B cell (primary cell): ENCODE measurements at regions not wholly inside any gene's neighbourhood (a gene's known extent, or its start where the extent isn't known, plus 50 kb on each side); places are given as distances from the start of the nearest gene placed in this dataset.

Experiments
- ATAC-seq: fragments of 200-7000 bp; cut with Tn5 transposase; one replicate; pipeline ENCODE4 v1.10.0; 2021; ENCODE audit warnings: low read depth, mild to moderate bottlenecking, moderate number of reproducible peaks, moderate library complexity
- CTCF ChIA-PET: fragments of 350-600 bp; sonication (Branson Sonifier 250); formaldehyde crosslinking; loops from one replicate; lab custom pipeline; 2021; ENCODE audit warnings: antibody characterized with exemption, inconsistent platforms; lab: Charles Lee
- POLR2A ChIA-PET: fragments of 350-600 bp; sonication (Branson Sonifier 250); formaldehyde crosslinking; loops from one replicate; lab custom pipeline; 2021; ENCODE audit warnings: antibody characterized with exemption; lab: Charles Lee
- DNase-seq: peaks from one replicate; pipeline ENCODE4 v3.0.0; 2013
- H2AFZ ChIP-seq: 2 replicates; pipeline ENCODE4 v1.6.1; 2012; ENCODE audit warnings: mild to moderate bottlenecking, low read depth, low read length; ENCODE audit not compliant: insufficient read depth, poor library complexity, severe bottlenecking
- H3K27ac ChIP-seq, 2 donors: 1 replicate in 1 of 2; 2 replicates in 1 of 2; pipeline ENCODE4 v1.5.1; 2012 to 2013; ENCODE audit warnings: low read length in 2 of 2, mild to moderate bottlenecking in 2 of 2, moderate library complexity in 1 of 2
- H3K27me3 ChIP-seq, 4 experiments: fragments of 200-600 bp in 1 of 4; sonication (generic) in 1 of 4; replicated peaks in 1 of 4; 1 replicate in 2 of 4; 2 replicates in 2 of 4; pipeline versions ENCODE4 v1.6.1 to v1.7.0; 2013 to 2016; ENCODE audit warnings: low read length in 3 of 4, mild to moderate bottlenecking in 2 of 4, mixed read lengths in 1 of 4, moderate library complexity in 1 of 4; ENCODE audit not compliant: insufficient read depth in 4 of 4, control insufficient read depth in 3 of 4; ENCODE audit errors: control extremely low read depth in 1 of 4
- H3K36me3 ChIP-seq, 2 experiments: replicated peaks in 1 of 2; 1 replicate in 1 of 2; 2 replicates in 1 of 2; pipeline versions ENCODE4 v1.6.1 to v1.7.1; 2013; ENCODE audit warnings: low read length in 1 of 2; ENCODE audit not compliant: insufficient read depth in 2 of 2, control insufficient read depth in 1 of 2; ENCODE audit errors: control extremely low read depth in 1 of 2, extremely low read depth in 1 of 2
- H3K4me1 ChIP-seq, 2 donors: fragments of 200-600 bp in 1 of 2; sonication (generic) in 1 of 2; 1 replicate in 1 of 2; 2 replicates in 1 of 2; pipeline versions ENCODE4 v1.5.1 to v1.6.1; 2013 to 2017; ENCODE audit warnings: low read length in 2 of 2; ENCODE audit not compliant: control insufficient read depth in 2 of 2, insufficient read depth in 2 of 2
- H3K4me2 ChIP-seq: replicated peaks from 2 replicates; pipeline ENCODE3; 2012; ENCODE audit warnings: mild to moderate bottlenecking, low read depth, low read length; ENCODE audit not compliant: poor library complexity, severe bottlenecking
- H3K4me3 ChIP-seq, 5 experiments: fragments of 200-600 bp in 1 of 5; sonication (generic) in 1 of 5; 1 replicate in 3 of 5; 2 replicates in 2 of 5; pipeline versions ENCODE4 v1.5.1 to v1.7.0; 2011 to 2016; ENCODE audit warnings: low read length in 4 of 5, mild to moderate bottlenecking in 4 of 5, low read depth in 2 of 5, control low read depth in 1 of 5, moderate library complexity in 1 of 5; ENCODE audit not compliant: insufficient read depth in 1 of 5; ENCODE audit errors: control extremely low read depth in 1 of 5, extremely low read depth in 1 of 5
- H3K79me2 ChIP-seq: fragments of 200-600 bp; sonication (generic); one replicate; pipeline ENCODE4 v1.6.0; 2016; ENCODE audit warnings: low read length; ENCODE audit not compliant: control insufficient read depth, insufficient read depth
- H3K9ac ChIP-seq: fragments of 200-600 bp; sonication (generic); 2 replicates; pipeline ENCODE4 v1.6.1; 2017; ENCODE audit warnings: mild to moderate bottlenecking, low read length, moderate library complexity
- H3K9me3 ChIP-seq, 3 donors: one replicate each; pipeline versions ENCODE4 v1.6.1 to v1.7.1; 2013; ENCODE audit warnings: low read length in 2 of 3; ENCODE audit not compliant: control insufficient read depth in 2 of 3, insufficient read depth in 1 of 3; ENCODE audit errors: control extremely low read depth in 1 of 3
- H4K20me1 ChIP-seq: 2 replicates; pipeline ENCODE4 v1.6.0; 2012; ENCODE audit warnings: mild to moderate bottlenecking, low read length; ENCODE audit not compliant: insufficient read depth, control insufficient read depth, poor library complexity, severe bottlenecking
- H3K27ac Mint-ChIP-seq: one replicate; pipeline ENCODE4 v1.8.0; 2021; ENCODE audit warnings: mixed read lengths
- H3K27me3 Mint-ChIP-seq: one replicate; pipeline ENCODE4 v1.8.0; 2021; ENCODE audit warnings: mixed read lengths
- H3K4me1 Mint-ChIP-seq: one replicate; pipeline ENCODE4 v1.8.0; 2021; ENCODE audit warnings: mixed read lengths
- H3K4me3 Mint-ChIP-seq: one replicate; pipeline ENCODE4 v1.8.0; 2021; ENCODE audit warnings: mixed read lengths
- H3K9me3 Mint-ChIP-seq: one replicate; pipeline ENCODE4 v1.8.0; 2022; ENCODE audit warnings: mixed read lengths; ENCODE audit not compliant: insufficient read depth
- CTCF ChIP-seq: fragments of 200-600 bp; IDR thresholded peaks from one replicate; pipeline ENCODE4 v1.8.0; 2022; ENCODE audit warnings: antibody characterized with exemption, mild to moderate bottlenecking
- EZH2 ChIP-seq: IDR thresholded peaks from 2 replicates; pipeline ENCODE4 v1.6.1; 2012; ENCODE audit warnings: borderline replicate concordance, low read depth, mild to moderate bottlenecking, moderate library complexity, low read length; ENCODE audit not compliant: insufficient read depth, poor library complexity, severe bottlenecking
- WGBS: methylation state at CpG from one replicate; pipeline ENCODE4 v1.1.5; 2013; ENCODE audit warnings: missing lambda C conversion rate; ENCODE audit not compliant: insufficient coverage; 5-methylcytosine and 5-hydroxymethylcytosine counted together
- intact Hi-C: fragments of 100-400 bp; cut with micrococcal nuclease; formaldehyde crosslinking; loops from one replicate; pipeline ENCODE4 v1.10.0; 2022

DNA sequence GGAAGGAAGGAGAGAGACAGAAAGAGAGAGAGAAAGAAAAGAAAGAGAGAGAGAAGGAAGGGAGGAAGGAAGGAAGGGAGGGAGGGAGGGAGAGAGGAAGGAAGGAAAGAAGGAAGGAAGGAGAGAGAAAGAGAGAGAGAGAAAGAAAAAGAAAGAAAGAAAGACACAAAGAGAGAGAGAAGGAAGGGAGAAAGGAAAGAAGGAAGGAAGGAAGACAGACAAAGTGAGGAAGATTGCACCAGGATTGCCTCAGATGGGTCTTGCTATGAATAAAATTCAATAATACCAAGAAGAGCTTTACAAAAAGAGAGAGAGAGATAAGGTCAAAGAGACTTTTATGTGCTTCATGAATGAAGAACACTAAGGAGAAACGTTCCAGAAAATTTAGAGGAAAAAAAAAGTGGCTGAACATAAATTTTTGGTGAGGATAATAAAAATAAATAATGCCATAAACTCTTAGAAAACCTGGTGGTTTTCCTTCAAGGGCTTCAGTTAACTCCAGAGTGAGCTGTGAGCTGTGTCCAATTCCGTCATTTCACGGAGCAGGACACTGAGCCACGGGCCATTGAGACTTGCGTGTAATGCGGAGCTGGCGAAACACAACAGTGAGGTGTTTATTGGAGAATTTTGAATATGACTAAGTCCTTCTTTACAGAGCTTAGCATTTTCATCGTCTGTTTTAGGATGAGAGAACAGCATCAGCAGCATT, 72.7 kb upstream of the TNRC6C start:
- H3K27ac ChIP-seq, result no peak overlapping the region
- POLR2A ChIA-PET, result interaction anchor here (0.9 to 3.5 kb wide), 3 partner anchors 16 to 72 kb away, joined by 3 to 20 read pairs (median 3); partner anchors contain the start of gene TNRC6C

More for the DNA sequence above, 72.7 kb upstream of the TNRC6C start:
- Mint-ChIP-seq H3K27ac (no peak overlapping the region), H3K9me3 (no peaks in the 10 kb centered on the region), H3K4me3 (no peak overlapping the region), H3K27me3 (peaks cover 11% of the 10 kb centered on the region), H3K4me1 (peaks cover 74% of the 10 kb centered on the region)
- H3K9me3 ChIP-seq, result peaks cover 0 to 7% (median 2%) of the 10 kb centered on the region in 3 donors
- no peak overlapping the region for H3K9ac ChIP-seq
- intact Hi-C loops, result no loop called here
- no peak overlapping the region for H3K4me3 ChIP-seq
- H3K36me3 ChIP-seq, result no peaks in the 10 kb centered on the region
- H4K20me1 ChIP-seq, result no peaks in the 10 kb centered on the region
- no peak for DNase-seq
- no peak overlapping the region for H2AFZ ChIP-seq
- H3K4me1 ChIP-seq, result peaks cover 65 to 72% of the 10 kb centered on the region in 2 donors
- WGBS, result 93% methylated on average over 3 of the region's 8 CpGs
- no peaks in the 10 kb centered on the region for H3K79me2 ChIP-seq
- ATAC-seq, result no peak
- H3K4me2 ChIP-seq, result peak overlapping the region; percentile 10
- peaks cover 0 to 20% (median 10%) of the 10 kb centered on the region in 4 experiments for H3K27me3 ChIP-seq
- no peak for TF ChIP-seq EZH2
- TF ChIP-seq CTCF, result no peak
- CTCF ChIA-PET, result interaction anchor here (0.9 to 1.6 kb wide), 3 partner anchors 10 to 72 kb away, joined by 3 to 4 read pairs (median 4); partner anchors contain the start of gene TNRC6C
